Spinal cord (tissue), 9 donors: ENCODE measurements at regions not wholly inside any gene's neighbourhood (a gene's known extent, or its start where the extent isn't known, plus 50 kb on each side); places are given as distances from the start of the nearest gene placed in this dataset.

Source experiments
- DNase-seq, 6 donors: peaks; one replicate each; pipeline versions ENCODE4 v3.0.0 to v3.0.0-alpha.2; 2013 to 2015; ENCODE audit warnings: low spot score in 6 of 6, low read depth in 4 of 6
- H3K27ac ChIP-seq: one replicate; pipeline ENCODE4 v1.5.1; 2013; ENCODE audit warnings: low read depth, low read length, control low read depth
- H3K27me3 ChIP-seq: one replicate; pipeline ENCODE4 v1.6.1; 2013; ENCODE audit warnings: low read length; ENCODE audit not compliant: control insufficient read depth, insufficient read depth
- H3K36me3 ChIP-seq: one replicate; pipeline ENCODE4 v1.6.1; 2013; ENCODE audit warnings: low read length; ENCODE audit not compliant: control insufficient read depth, insufficient read depth
- H3K4me1 ChIP-seq: one replicate; pipeline ENCODE4 v1.6.1; 2013; ENCODE audit warnings: low read length; ENCODE audit not compliant: control insufficient read depth, insufficient read depth
- H3K4me3 ChIP-seq: one replicate; pipeline ENCODE4 v1.5.1; 2013; ENCODE audit warnings: low read depth, low read length, control low read depth
- H3K9me3 ChIP-seq: one replicate; pipeline ENCODE4 v1.6.1; 2013; ENCODE audit warnings: low read length; ENCODE audit not compliant: control insufficient read depth, insufficient read depth
- WGBS: methylation state at CpG from one replicate; pipeline ENCODE4 v1.1.5; 2013; ENCODE audit warnings: missing lambda C conversion rate; ENCODE audit not compliant: insufficient coverage; 5-methylcytosine and 5-hydroxymethylcytosine counted together
- donor health status: healthy.

GRCh38 chr5:68480335-68480940 is 264.9 kb downstream of the PIK3R1 start:
- DNase-seq, result no peak
- H3K9me3 ChIP-seq, result no peaks in the 10 kb centered on the region
- no peaks in the 10 kb centered on the region for H3K27me3 ChIP-seq
- H3K27ac ChIP-seq, result no peak overlapping the region
- H3K36me3 ChIP-seq, result no peaks in the 10 kb centered on the region
- 70% methylated on average over 1 of the region's 4 CpGs for WGBS
- peaks cover 2% of the 10 kb centered on the region for H3K4me1 ChIP-seq
- H3K4me3 ChIP-seq, result no peak overlapping the region

GRCh38 chr5:68482199-68482598 is 266.6 kb downstream of the PIK3R1 start:
- Histone ChIP-seq H3K27ac (no peak overlapping the region), H3K36me3 (no peaks in the 10 kb centered on the region), H3K4me3 (no peak overlapping the region), H3K9me3 (no peaks in the 10 kb centered on the region), H3K27me3 (no peaks in the 10 kb centered on the region), H3K4me1 (no peaks in the 10 kb centered on the region)
- DNase-seq, result no peak
- WGBS, result 83% methylated on average over 1 of the region's 2 CpGs

DNA sequence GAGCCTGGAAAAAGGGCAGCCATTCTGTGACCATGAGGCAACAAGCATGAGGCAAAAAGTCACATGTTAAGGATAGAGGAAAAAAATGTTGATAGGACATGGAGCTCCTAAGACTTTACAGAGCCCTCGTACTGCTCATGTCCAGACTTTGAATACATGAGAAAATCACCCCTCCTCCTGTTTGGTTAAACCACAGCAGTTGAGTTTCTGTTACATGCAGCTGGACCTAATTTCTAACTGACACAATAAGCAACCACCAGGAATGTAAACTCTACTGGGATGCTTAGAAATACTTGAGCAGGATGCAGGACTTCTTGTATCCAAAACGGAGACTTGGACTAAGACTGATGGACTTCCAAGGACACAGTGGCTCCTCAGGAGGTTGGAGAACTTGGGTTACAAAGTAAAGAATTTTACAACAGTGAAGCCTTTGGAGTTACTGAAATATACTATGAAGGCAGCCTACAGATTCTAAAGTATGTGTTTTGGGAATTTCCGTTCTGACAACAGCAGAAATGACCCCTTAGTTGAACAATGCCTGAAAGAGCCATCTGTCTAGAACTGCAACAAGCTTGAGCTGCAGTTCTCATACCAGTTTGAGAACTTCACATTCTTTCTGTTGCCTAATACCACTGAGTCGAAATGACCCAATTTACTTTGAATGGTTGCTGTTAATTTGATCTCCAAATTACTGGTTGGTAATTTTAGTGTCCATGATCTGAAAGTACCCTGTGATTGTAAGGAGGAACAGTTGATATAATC is 268.9 kb downstream of the PIK3R1 start:
- Histone ChIP-seq H3K27ac (no peak overlapping the region), H3K27me3 (no peaks in the 10 kb centered on the region), H3K4me1 (no peaks in the 10 kb centered on the region), H3K4me3 (no peak overlapping the region), H3K9me3 (peaks cover 3% of the 10 kb centered on the region), H3K36me3 (no peaks in the 10 kb centered on the region)
- WGBS, result 89% methylated on average over 1 of the region's 4 CpGs
- DNase-seq, result no peak

DNA sequence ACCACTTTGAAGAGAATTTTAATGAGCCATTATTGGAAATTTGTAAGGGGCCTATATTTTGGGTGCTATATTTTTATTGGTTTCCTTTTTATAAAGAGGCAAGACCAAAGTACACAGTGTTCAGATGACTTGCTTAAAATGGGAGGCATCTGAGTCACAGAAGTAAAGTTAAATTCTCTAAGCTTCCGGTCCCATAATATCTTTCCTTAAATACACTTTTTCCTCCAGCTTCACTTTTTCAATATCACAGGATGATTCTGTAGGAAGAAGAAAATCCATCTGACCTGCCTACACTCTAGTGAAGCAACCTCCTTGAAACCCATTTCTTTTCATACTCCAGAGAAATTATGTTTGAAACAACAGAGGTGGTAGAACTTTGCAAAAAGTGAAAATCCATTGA is 274.0 kb downstream of the PIK3R1 start:
- Histone ChIP-seq H3K9me3 (peaks cover 3% of the 10 kb centered on the region), H3K27me3 (no peaks in the 10 kb centered on the region), H3K36me3 (no peaks in the 10 kb centered on the region), H3K27ac (no peak overlapping the region), H3K4me1 (no peaks in the 10 kb centered on the region), H3K4me3 (no peak overlapping the region)
- DNase-seq, result no peak
- no CpG with 5 or more reads among the region's 1 CpG for WGBS

DNA sequence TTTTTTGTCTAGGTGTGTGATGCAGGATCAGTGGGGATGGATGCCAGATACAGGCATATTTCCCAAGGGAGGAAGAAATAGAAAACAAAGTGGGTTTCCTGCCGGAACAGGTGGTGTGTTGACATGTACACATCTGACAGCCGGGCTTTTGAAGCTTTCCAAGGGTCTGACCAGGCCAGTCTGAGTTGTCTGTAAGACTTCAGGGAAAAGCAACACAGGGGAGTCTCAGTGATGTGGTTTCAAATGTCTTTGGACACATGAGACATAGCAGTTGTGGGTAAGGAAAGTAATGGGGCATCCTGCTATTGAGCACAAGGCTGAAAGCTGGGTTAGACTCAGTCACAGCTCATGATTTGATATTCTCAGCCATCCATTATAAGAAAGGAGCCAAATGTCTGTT is 274.9 kb downstream of the PIK3R1 start:
- 85% methylated on average over 2 of the region's 2 CpGs for whole genome bisulfite sequencing
- no peaks in the 10 kb centered on the region for H3K27me3 ChIP-seq
- H3K9me3 ChIP-seq, result peaks cover 3% of the 10 kb centered on the region
- no peak overlapping the region for H3K27ac ChIP-seq
- H3K4me1 ChIP-seq, result no peaks in the 10 kb centered on the region
- H3K4me3 ChIP-seq, result no peak overlapping the region
- H3K36me3 ChIP-seq, result no peaks in the 10 kb centered on the region
- DNase-seq, result no peak

DNA sequence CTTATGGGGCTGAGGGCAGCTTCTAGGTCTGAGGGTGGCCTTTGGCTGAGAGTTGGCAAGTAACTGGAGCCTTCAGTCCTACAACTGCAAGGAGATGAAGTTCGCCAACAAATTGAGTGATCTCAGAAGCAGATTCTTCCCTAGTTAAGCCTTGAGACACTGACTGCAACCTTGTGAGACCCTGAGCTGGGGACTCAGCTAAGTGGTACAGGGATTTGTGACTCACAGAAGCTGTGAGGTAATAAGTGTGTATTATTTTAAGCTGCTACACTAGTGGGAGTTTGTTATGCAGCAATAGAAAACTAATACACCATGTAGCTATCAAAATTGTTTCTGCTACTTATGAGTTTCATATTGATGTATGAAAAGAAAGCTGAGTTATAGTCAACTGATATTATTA is 279.2 kb downstream of the PIK3R1 start:
- DNase-seq, result no peak
- 100% methylated on average over 1 of the region's 1 CpG for WGBS
- H3K4me1 ChIP-seq, result no peaks in the 10 kb centered on the region
- H3K36me3 ChIP-seq, result no peaks in the 10 kb centered on the region
- H3K27me3 ChIP-seq, result no peaks in the 10 kb centered on the region
- peaks cover 8% of the 10 kb centered on the region for H3K9me3 ChIP-seq
- H3K4me3 ChIP-seq, result no peak overlapping the region
- H3K27ac ChIP-seq, result no peak overlapping the region

DNA sequence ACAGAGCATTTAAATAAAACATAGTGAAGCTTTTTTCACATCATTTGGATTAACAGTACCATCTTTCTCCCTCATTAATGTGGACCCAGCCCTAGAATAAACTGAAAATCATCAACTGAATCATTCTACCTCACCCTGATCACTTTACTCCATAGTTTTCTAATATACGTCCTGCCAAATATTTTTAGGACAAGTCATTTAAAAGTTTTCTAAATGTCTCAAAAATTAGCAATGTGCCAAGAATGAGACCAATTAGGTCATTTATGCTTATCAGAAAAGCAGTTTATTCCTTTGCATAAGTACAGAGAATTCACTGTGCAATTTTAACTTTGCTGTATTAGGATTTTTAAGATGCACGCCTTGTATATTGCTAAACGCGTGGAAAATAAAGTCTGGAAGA is 284.4 kb downstream of the PIK3R1 start:
- Histone ChIP-seq H3K36me3 (no peaks in the 10 kb centered on the region), H3K4me1 (no peaks in the 10 kb centered on the region), H3K27ac (no peak overlapping the region), H3K27me3 (no peaks in the 10 kb centered on the region), H3K4me3 (no peak overlapping the region), H3K9me3 (peaks cover 8% of the 10 kb centered on the region)
- no CpG with 5 or more reads among the region's 4 CpGs for WGBS
- DNase-seq, result no peak

DNA sequence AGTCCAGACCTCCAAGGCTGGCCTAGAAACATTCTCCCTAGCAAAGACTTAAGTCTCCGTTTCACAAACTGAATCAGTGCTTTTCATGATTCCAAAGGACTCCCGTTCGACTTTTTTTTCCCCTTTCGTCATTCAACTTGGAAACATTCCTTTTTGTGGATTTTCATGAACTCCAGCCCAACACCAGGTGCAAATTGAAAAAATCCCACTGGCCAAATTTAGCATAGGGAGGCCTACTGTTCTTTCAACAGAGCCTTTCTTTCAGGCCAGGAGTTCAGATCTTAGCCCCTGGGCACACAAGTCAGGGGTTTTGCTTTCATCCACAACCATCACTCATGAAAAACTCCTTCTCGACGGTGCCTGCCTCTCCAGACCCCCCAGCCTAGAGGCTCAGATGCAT is 285.3 kb downstream of the PIK3R1 start:
- no peak overlapping the region for H3K4me3 ChIP-seq
- H3K4me1 ChIP-seq, result no peaks in the 10 kb centered on the region
- DNase-seq, result peak in 3 of 6 donors; percentile 4 to 48 (median 35)
- H3K9me3 ChIP-seq, result peaks cover 8% of the 10 kb centered on the region
- H3K27ac ChIP-seq, result no peak overlapping the region
- WGBS, result 42% methylated on average over 4 of the region's 6 CpGs
- no peaks in the 10 kb centered on the region for H3K36me3 ChIP-seq
- H3K27me3 ChIP-seq, result no peaks in the 10 kb centered on the region

- no peak overlapping the region for H3K4me3 ChIP-seq
- no peaks in the 10 kb centered on the region for H3K36me3 ChIP-seq
- no peak for DNase-seq
- no peaks in the 10 kb centered on the region for H3K4me1 ChIP-seq
- no peaks in the 10 kb centered on the region for H3K27me3 ChIP-seq
- peaks cover 8% of the 10 kb centered on the region for H3K9me3 ChIP-seq
- no peak overlapping the region for H3K27ac ChIP-seq
Observed at GRCh38 chr5:68502531-68502930, 287.0 kb downstream of the PIK3R1 start.

GRCh38 chr5:68504306-68504705 is 288.8 kb downstream of the PIK3R1 start:
- Histone ChIP-seq H3K4me3 (no peak overlapping the region), H3K27ac (no peak overlapping the region), H3K9me3 (no peaks in the 10 kb centered on the region), H3K36me3 (no peaks in the 10 kb centered on the region), H3K4me1 (no peaks in the 10 kb centered on the region), H3K27me3 (no peaks in the 10 kb centered on the region)
- DNase-seq, result no peak
